Activated T-cell treated with anti-CD3 and anti-CD28 coated beads, Interleukin-2, amount 50 U/mL, for 24 hours (primary cell): ENCODE measurements at regions not wholly inside any gene's neighbourhood (a gene's known extent, or its start where the extent isn't known, plus 50 kb on each side); places are given as distances from the start of the nearest gene placed in this dataset.
"Not testable (repeated sequence)": the region's sequence is repeated elsewhere in the genome, so short reads cannot be mapped to it uniquely, and the experiment has no call there.

ENCODE experiments used
- DNase-seq: peaks from one replicate; pipeline ENCODE4 v3.0.0-alpha.2; 2020
- H3K27ac Mint-ChIP-seq: 2 replicates; pipeline ENCODE4 v1.8.0; 2020; ENCODE audit warnings: mild to moderate bottlenecking, mixed read lengths
- H3K27me3 Mint-ChIP-seq: 2 replicates; pipeline ENCODE4 v1.8.0; 2020; ENCODE audit warnings: mixed read lengths
- H3K36me3 Mint-ChIP-seq: 2 replicates; pipeline ENCODE4 v1.8.0; 2020; ENCODE audit warnings: low read depth, mixed read lengths
- H3K4me1 Mint-ChIP-seq: 2 replicates; pipeline ENCODE4 v1.8.0; 2020; ENCODE audit warnings: low read depth, mixed read lengths
- H3K4me3 Mint-ChIP-seq: 2 replicates; pipeline ENCODE4 v1.8.0; 2020; ENCODE audit warnings: mild to moderate bottlenecking, moderate library complexity, mixed read lengths
- H3K9me3 Mint-ChIP-seq: 2 replicates; pipeline ENCODE4 v1.8.0; 2020; ENCODE audit warnings: mixed read lengths

- not testable (repeated sequence) for H3K4me1 Mint-ChIP-seq, H3K36me3 Mint-ChIP-seq, H3K9me3 Mint-ChIP-seq, H3K27ac Mint-ChIP-seq, DNase-seq, H3K4me3 Mint-ChIP-seq
- H3K27me3 Mint-ChIP-seq: peaks cover 33% of the 10 kb centered on the region
Measured at GRCh38 chr4:3926969-3927755, 161.0 kb downstream of the ADRA2C start.

GRCh38 chr4:3929431-3929830 is 163.2 kb downstream of the ADRA2C start:
- not testable (repeated sequence) for DNase-seq, H3K9me3 Mint-ChIP-seq, H3K4me1 Mint-ChIP-seq, H3K27ac Mint-ChIP-seq, H3K36me3 Mint-ChIP-seq, H3K4me3 Mint-ChIP-seq
- peaks cover 32% of the 10 kb centered on the region for H3K27me3 Mint-ChIP-seq

GRCh38 chr4:3932734-3933133 is 166.5 kb downstream of the ADRA2C start:
- not testable (repeated sequence) for H3K36me3 Mint-ChIP-seq, H3K4me3 Mint-ChIP-seq, DNase-seq, H3K4me1 Mint-ChIP-seq, H3K27ac Mint-ChIP-seq, H3K9me3 Mint-ChIP-seq
- H3K27me3 Mint-ChIP-seq: peaks cover 19% of the 10 kb centered on the region

GRCh38 chr4:3935406-3935805 is 169.2 kb downstream of the ADRA2C start:
- not testable (repeated sequence) for H3K9me3 Mint-ChIP-seq, H3K36me3 Mint-ChIP-seq, H3K27ac Mint-ChIP-seq, H3K4me1 Mint-ChIP-seq, H3K4me3 Mint-ChIP-seq, H3K27me3 Mint-ChIP-seq, DNase-seq

- Mint-ChIP-seq H3K27me3 (peaks cover 2% of the 10 kb centered on the region), H3K36me3 (no peaks in the 10 kb centered on the region), H3K4me3 (no peak overlapping the region), H3K27ac (no peak overlapping the region), H3K4me1 (no peaks in the 10 kb centered on the region), H3K9me3 (no peaks in the 10 kb centered on the region)
- no peak for DNase-seq
Measured at GRCh38 chr4:3936184-3936583, 170.0 kb downstream of the ADRA2C start.

- not testable (repeated sequence) for DNase-seq, H3K27ac Mint-ChIP-seq, H3K4me3 Mint-ChIP-seq, H3K36me3 Mint-ChIP-seq, H3K4me1 Mint-ChIP-seq, H3K9me3 Mint-ChIP-seq
- peaks cover 11% of the 10 kb centered on the region for H3K27me3 Mint-ChIP-seq
Measured at GRCh38 chr4:3937849-3938562, 171.8 kb downstream of the ADRA2C start.

GRCh38 chr4:3938676-3939075 is 172.5 kb downstream of the ADRA2C start:
- not testable (repeated sequence) for H3K27ac Mint-ChIP-seq, H3K4me1 Mint-ChIP-seq, H3K36me3 Mint-ChIP-seq, DNase-seq, H3K4me3 Mint-ChIP-seq, H3K9me3 Mint-ChIP-seq
- H3K27me3 Mint-ChIP-seq: peaks cover 14% of the 10 kb centered on the region

- H3K27me3 Mint-ChIP-seq: peaks cover 14% of the 10 kb centered on the region
- H3K9me3 Mint-ChIP-seq, H3K27ac Mint-ChIP-seq, DNase-seq, H3K4me3 Mint-ChIP-seq, H3K4me1 Mint-ChIP-seq, H3K36me3 Mint-ChIP-seq: not testable (repeated sequence)
Measured at GRCh38 chr4:3939954-3940591, 173.9 kb downstream of the ADRA2C start.

GRCh38 chr4:3941735-3942522 is 175.7 kb downstream of the ADRA2C start:
- H3K27ac Mint-ChIP-seq, DNase-seq, H3K4me3 Mint-ChIP-seq, H3K4me1 Mint-ChIP-seq, H3K36me3 Mint-ChIP-seq, H3K9me3 Mint-ChIP-seq: not testable (repeated sequence)
- peaks cover 14% of the 10 kb centered on the region for H3K27me3 Mint-ChIP-seq

- H3K4me3 Mint-ChIP-seq, H3K4me1 Mint-ChIP-seq, H3K27ac Mint-ChIP-seq, H3K9me3 Mint-ChIP-seq: not testable (repeated sequence)
- Mint-ChIP-seq H3K27me3 (peaks cover 14% of the 10 kb centered on the region), H3K36me3 (peaks cover 12% of the 10 kb centered on the region)
- peak; percentile 72 for DNase-seq
Measured at GRCh38 chr4:3942569-3942971, 176.4 kb downstream of the ADRA2C start.

- Mint-ChIP-seq H3K27me3 (peaks cover 14% of the 10 kb centered on the region), H3K36me3 (peaks cover 16% of the 10 kb centered on the region)
- H3K4me1 Mint-ChIP-seq, H3K27ac Mint-ChIP-seq, H3K4me3 Mint-ChIP-seq, DNase-seq, H3K9me3 Mint-ChIP-seq: not testable (repeated sequence)
Measured at GRCh38 chr4:3943051-3943450, 176.9 kb downstream of the ADRA2C start.

- DNase-seq: no peak
- no peak overlapping the region for H3K4me3 Mint-ChIP-seq
- peaks cover 26% of the 10 kb centered on the region for H3K36me3 Mint-ChIP-seq
- no peaks in the 10 kb centered on the region for H3K9me3 Mint-ChIP-seq
- H3K4me1 Mint-ChIP-seq: peaks cover 6% of the 10 kb centered on the region
- no peak overlapping the region for H3K27ac Mint-ChIP-seq
- H3K27me3 Mint-ChIP-seq: peaks cover 12% of the 10 kb centered on the region
Measured at GRCh38 chr4:3945511-3946290, 179.5 kb downstream of the ADRA2C start.

- H3K27ac Mint-ChIP-seq, DNase-seq, H3K4me1 Mint-ChIP-seq, H3K4me3 Mint-ChIP-seq, H3K9me3 Mint-ChIP-seq: not testable (repeated sequence)
- Mint-ChIP-seq H3K36me3 (peaks cover 32% of the 10 kb centered on the region), H3K27me3 (peaks cover 12% of the 10 kb centered on the region)
Measured at GRCh38 chr4:3946553-3946952, 180.4 kb downstream of the ADRA2C start.

GRCh38 chr4:3947761-3948160 is 181.6 kb downstream of the ADRA2C start:
- H3K27ac Mint-ChIP-seq, H3K4me3 Mint-ChIP-seq, DNase-seq, H3K4me1 Mint-ChIP-seq, H3K27me3 Mint-ChIP-seq, H3K9me3 Mint-ChIP-seq: not testable (repeated sequence)
- peaks cover 38% of the 10 kb centered on the region for H3K36me3 Mint-ChIP-seq
